Stomach (tissue), 8 donors: ENCODE measurements at regions not wholly inside any gene's neighbourhood (a gene's known extent, or its start where the extent isn't known, plus 50 kb on each side); places are given as distances from the start of the nearest gene placed in this dataset.

Experiments
- DNase-seq, 2 donors: peaks; one replicate each; pipeline versions ENCODE4 v3.0.0 to v3.0.0-alpha.2; 2013 to 2019
- H3K27ac ChIP-seq, 5 donors: fragments of 200-600 bp in 4 of 5; sonication (generic) in 4 of 5; one replicate each; pipeline ENCODE4 v1.5.1; 2013 to 2019; ENCODE audit warnings: mild to moderate bottlenecking in 1 of 5, moderate library complexity in 1 of 5
- H3K27me3 ChIP-seq, 3 donors: fragments of 200-600 bp; sonication (generic); one replicate each; pipeline ENCODE4 v1.5.1; 2017 to 2019; ENCODE audit warnings: mixed run types in 1 of 3
- H3K36me3 ChIP-seq, 4 donors: fragments of 200-600 bp; sonication (generic); 1 replicate in 3 of 4; 2 replicates in 1 of 4; pipeline ENCODE4 v1.5.1; 2016 to 2019
- H3K4me1 ChIP-seq, 4 donors: fragments of 200-600 bp; sonication (generic); one replicate each; pipeline ENCODE4 v1.5.1; 2016 to 2019
- H3K4me3 ChIP-seq, 4 donors: fragments of 200-600 bp; sonication (generic) in 3 of 4; one replicate each; pipeline ENCODE4 v1.5.1; 2016 to 2019; ENCODE audit warnings: mild to moderate bottlenecking in 1 of 4
- H3K9me3 ChIP-seq, 4 donors: fragments of 200-600 bp; sonication (generic); one replicate each; pipeline ENCODE4 v1.5.1; 2016 to 2019
- EP300 ChIP-seq: sonication (generic); formaldehyde crosslinking; IDR thresholded peaks from one replicate; pipeline ENCODE4 v1.6.1; 2017; ENCODE audit warnings: antibody characterized with exemption
- POLR2A ChIP-seq, 4 donors: fragments of 450-650 bp; IDR thresholded peaks; one replicate each; pipeline ENCODE4 v1.6.1; 2016; ENCODE audit warnings: antibody characterized with exemption in 4 of 4, control low read depth in 2 of 4, mild to moderate bottlenecking in 1 of 4, moderate library complexity in 1 of 4
- POLR2AphosphoS5 ChIP-seq, 3 donors: sonication (generic); formaldehyde crosslinking; IDR thresholded peaks; one replicate each; pipeline ENCODE4 v1.6.1; 2016; ENCODE audit warnings: antibody characterized with exemption in 3 of 3
- WGBS, 5 donors: extraction: QIAGEN DNeasy Blood & Tissue Kit in 3 of 5; methylation state at CpG; one replicate each; pipeline versions ENCODE4 v1.1.5 to v1.1.7; 2013 to 2018; 5-methylcytosine and 5-hydroxymethylcytosine counted together
- intact Hi-C: fragments of 100-400 bp; cut with DNase I; formaldehyde crosslinking; loops from one replicate; pipeline ENCODE4 v1.15.1; 2023; ENCODE audit warnings: low total_unique reads
- TF ChIP-seq, protein P1 (sequence below), 7 experiments: fragments of 450-650 bp in 4 of 7; fragments of 200-600 bp in 3 of 7; sonication (generic) in 3 of 7; IDR thresholded peaks; one replicate each; pipeline ENCODE4 v1.5.1; 2016 to 2019; ENCODE audit warnings: antibody characterized with exemption in 7 of 7, control low read depth in 2 of 7, mild to moderate bottlenecking in 1 of 7
- donor health status: healthy with polysubstance abuse.
- donor health status: Bipolar disorder and iron deficiency.
- donor health status: healthy.

DNA sequence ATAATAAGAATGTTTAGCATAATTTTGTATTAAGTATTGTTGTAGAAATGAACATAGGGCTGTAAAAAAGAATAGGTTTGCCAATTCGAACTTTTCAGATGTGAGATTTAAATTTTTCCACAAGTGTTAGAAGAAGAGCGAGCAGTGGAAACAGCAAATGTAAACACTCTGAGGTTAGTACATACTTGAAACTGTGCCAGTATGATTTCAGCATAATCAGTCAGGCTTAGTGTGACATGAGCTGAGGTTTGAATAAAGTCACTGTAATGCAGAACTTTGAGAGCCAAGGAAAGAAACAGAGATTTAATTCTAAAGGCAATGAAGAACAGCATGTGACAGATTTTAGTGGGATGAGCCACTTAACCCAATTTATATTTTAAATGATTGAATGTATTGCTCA lies 2166.4 kb downstream of the PCDH9 start:
- TF ChIP-seq EP300: no peak
- TF ChIP-seq POLR2AphosphoS5 (IDR thresholded peaks at IDR 0.05): no peak
- no peak for TF ChIP-seq POLR2A (IDR thresholded peaks at IDR 0.05)
- TF ChIP-seq, protein P1, sequence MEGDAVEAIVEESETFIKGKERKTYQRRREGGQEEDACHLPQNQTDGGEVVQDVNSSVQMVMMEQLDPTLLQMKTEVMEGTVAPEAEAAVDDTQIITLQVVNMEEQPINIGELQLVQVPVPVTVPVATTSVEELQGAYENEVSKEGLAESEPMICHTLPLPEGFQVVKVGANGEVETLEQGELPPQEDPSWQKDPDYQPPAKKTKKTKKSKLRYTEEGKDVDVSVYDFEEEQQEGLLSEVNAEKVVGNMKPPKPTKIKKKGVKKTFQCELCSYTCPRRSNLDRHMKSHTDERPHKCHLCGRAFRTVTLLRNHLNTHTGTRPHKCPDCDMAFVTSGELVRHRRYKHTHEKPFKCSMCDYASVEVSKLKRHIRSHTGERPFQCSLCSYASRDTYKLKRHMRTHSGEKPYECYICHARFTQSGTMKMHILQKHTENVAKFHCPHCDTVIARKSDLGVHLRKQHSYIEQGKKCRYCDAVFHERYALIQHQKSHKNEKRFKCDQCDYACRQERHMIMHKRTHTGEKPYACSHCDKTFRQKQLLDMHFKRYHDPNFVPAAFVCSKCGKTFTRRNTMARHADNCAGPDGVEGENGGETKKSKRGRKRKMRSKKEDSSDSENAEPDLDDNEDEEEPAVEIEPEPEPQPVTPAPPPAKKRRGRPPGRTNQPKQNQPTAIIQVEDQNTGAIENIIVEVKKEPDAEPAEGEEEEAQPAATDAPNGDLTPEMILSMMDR (IDR thresholded peaks at IDR 0.05): no peak
- no peaks in the 10 kb centered on the region for H3K27me3 ChIP-seq
- H3K36me3 ChIP-seq: no peaks in the 10 kb centered on the region
- WGBS, 5 donors: 3 to 20% (median 5%) methylated on average over 2 of the region's 2 CpGs; no CpG with 5 or more reads in 2 of the 5 donors
- H3K9me3 ChIP-seq: no peaks in the 10 kb centered on the region
- peak in 1 of 2 donors; percentile 63 for DNase-seq
- no peak overlapping the region for H3K4me3 ChIP-seq
- intact Hi-C loops: no loop called here
- H3K27ac ChIP-seq: no peak overlapping the region
- no peaks in the 10 kb centered on the region for H3K4me1 ChIP-seq

DNA sequence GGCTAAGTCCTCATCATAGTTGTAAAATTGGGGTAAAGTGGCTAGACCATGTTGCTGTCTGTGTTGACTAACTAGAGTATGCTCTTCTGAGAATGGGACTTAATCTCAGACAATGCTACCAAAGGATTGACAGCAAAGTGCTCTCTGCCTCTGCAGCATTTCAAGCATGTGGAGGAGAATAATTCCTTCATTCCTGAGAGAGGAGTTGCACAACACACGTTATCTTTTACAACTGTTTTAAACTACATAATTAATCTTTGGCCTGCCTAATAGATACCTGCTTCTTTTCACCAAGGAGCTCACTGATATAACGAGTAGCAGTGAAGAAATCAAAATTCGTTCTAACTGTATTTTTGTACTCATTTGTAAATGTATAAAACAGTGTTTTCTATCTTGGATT lies 2172.2 kb downstream of the PCDH9 start:
- no peaks in the 10 kb centered on the region for H3K27me3 ChIP-seq
- no peaks in the 10 kb centered on the region for H3K4me1 ChIP-seq
- 43 to 57% (median 53%) methylated on average over 3 of the region's 3 CpGs for WGBS, 5 donors
- H3K36me3 ChIP-seq: no peaks in the 10 kb centered on the region
- no peak overlapping the region for H3K4me3 ChIP-seq
- DNase-seq: no peak
- intact Hi-C loops: no loop called here
- peaks cover 0 to 12% (median 5%) of the 10 kb centered on the region in 4 donors for H3K9me3 ChIP-seq
- H3K27ac ChIP-seq: no peak overlapping the region
- TF ChIP-seq EP300 (no peak), POLR2A (IDR thresholded peaks at IDR 0.05) (no peak), POLR2AphosphoS5 (IDR thresholded peaks at IDR 0.05) (no peak)
- TF ChIP-seq, protein P1 (IDR thresholded peaks at IDR 0.05): no peak

DNA sequence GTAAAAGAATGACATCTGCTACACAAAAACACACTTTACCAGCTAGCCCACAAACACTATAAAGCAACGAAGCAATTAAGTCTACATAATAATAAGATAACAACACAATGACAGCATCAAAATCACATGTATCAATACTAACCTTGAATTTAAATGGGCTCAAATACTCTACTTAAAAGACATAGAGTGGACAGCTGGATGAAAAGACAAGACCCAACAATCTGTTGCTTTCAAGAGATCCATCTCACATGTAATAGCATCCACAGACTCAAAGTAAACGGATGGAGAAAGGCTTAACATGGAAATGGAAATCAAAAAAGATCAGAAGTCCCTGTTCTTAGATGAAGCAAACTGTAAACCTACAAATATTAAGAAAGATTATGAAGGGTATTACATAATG lies 2175.9 kb downstream of the PCDH9 start:
- Histone ChIP-seq H3K36me3 (no peaks in the 10 kb centered on the region), H3K4me3 (no peak overlapping the region), H3K9me3 (peaks cover 0 to 12% (median 5%) of the 10 kb centered on the region in 4 donors), H3K4me1 (no peaks in the 10 kb centered on the region), H3K27me3 (no peaks in the 10 kb centered on the region), H3K27ac (no peak overlapping the region)
- DNase-seq: no peak
- intact Hi-C loops: no loop called here
- 60 to 85% (median 81%) methylated on average over 2 of the region's 2 CpGs for WGBS, 5 donors
- TF ChIP-seq POLR2A (IDR thresholded peaks at IDR 0.05): no peak
- no peak for TF ChIP-seq EP300
- TF ChIP-seq, protein P1 (IDR thresholded peaks at IDR 0.05): no peak
- TF ChIP-seq POLR2AphosphoS5 (IDR thresholded peaks at IDR 0.05): no peak

DNA sequence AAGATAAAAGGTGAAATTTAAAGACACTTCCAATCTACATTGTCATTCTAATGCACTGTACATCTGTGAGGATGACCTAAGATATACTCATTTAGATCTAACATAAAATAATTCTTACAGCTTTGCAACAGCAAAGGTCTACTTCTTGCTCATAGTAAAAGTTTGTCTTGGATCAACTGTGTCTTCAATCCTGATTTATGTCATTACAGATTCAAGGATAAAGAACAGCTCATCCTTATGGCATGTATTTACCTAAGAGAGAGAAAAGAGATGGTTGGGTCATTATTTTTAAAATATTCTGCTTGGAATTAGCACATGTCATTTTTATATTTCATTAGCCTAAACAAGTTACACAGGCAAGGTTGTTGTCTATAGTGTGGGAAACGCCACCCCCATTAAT lies 2193.1 kb downstream of the PCDH9 start:
- no peak for DNase-seq
- 78 to 97% (median 88%) methylated on average over 1 of the region's 1 CpG for WGBS, 5 donors

More for the DNA sequence above, 2193.1 kb downstream of the PCDH9 start:
- H3K4me1 ChIP-seq: no peaks in the 10 kb centered on the region
- intact Hi-C loops: no loop called here
- H3K4me3 ChIP-seq: no peak overlapping the region
- H3K9me3 ChIP-seq: peaks cover 0 to 5% (median 0%) of the 10 kb centered on the region in 4 donors
- no peaks in the 10 kb centered on the region for H3K27me3 ChIP-seq
- TF ChIP-seq POLR2A (IDR thresholded peaks at IDR 0.05) (no peak), POLR2AphosphoS5 (IDR thresholded peaks at IDR 0.05) (no peak), EP300 (no peak)
- TF ChIP-seq, protein P1 (IDR thresholded peaks at IDR 0.05): no peak
- no peak overlapping the region for H3K27ac ChIP-seq
- H3K36me3 ChIP-seq: no peaks in the 10 kb centered on the region
